ENCODE measurements at regions not wholly inside any gene's neighbourhood (a gene's known extent, or its start where the extent isn't known, plus 50 kb on each side); places are given as distances from the start of the nearest gene placed in this dataset.

GRCh38 chr9:26748449-26749058 lies 144.0 kb downstream of the CAAP1 start:
- no peak for DNase-seq (ENCODE audit: low read depth)
- no peak overlapping the region for H3K4me3 ChIP-seq (ENCODE audit: low read depth, low read length)
- TF ChIP-seq MYC (IDR thresholded peaks at IDR 0.05; ENCODE audit: low read depth, low read length), result no peak
- no peak for TF ChIP-seq CTCF (IDR thresholded peaks at IDR 0.05; ENCODE audit: low read depth, low read length)
- TF ChIP-seq, protein P1, sequence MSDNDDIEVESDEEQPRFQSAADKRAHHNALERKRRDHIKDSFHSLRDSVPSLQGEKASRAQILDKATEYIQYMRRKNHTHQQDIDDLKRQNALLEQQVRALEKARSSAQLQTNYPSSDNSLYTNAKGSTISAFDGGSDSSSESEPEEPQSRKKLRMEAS (IDR thresholded peaks at IDR 0.05; ENCODE audit: low read depth, low read length), result no peak
- TF ChIP-seq POLR2A (IDR thresholded peaks at IDR 0.05; ENCODE audit: extremely low read depth, insufficient read length), result no peak

GRCh38 chr9:26747611-26748010 lies 145.0 kb downstream of the CAAP1 start:
- TF ChIP-seq POLR2A (IDR thresholded peaks at IDR 0.05; ENCODE audit: extremely low read depth, insufficient read length), result no peak
- TF ChIP-seq CTCF (IDR thresholded peaks at IDR 0.05; ENCODE audit: low read depth, low read length), result no peak
- no peak for TF ChIP-seq MYC (IDR thresholded peaks at IDR 0.05; ENCODE audit: low read depth, low read length)
- TF ChIP-seq, protein P1 (IDR thresholded peaks at IDR 0.05; ENCODE audit: low read depth, low read length), result no peak
- no peak overlapping the region for H3K4me3 ChIP-seq (ENCODE audit: low read depth, low read length)
- no peak for DNase-seq (ENCODE audit: low read depth)

DNA sequence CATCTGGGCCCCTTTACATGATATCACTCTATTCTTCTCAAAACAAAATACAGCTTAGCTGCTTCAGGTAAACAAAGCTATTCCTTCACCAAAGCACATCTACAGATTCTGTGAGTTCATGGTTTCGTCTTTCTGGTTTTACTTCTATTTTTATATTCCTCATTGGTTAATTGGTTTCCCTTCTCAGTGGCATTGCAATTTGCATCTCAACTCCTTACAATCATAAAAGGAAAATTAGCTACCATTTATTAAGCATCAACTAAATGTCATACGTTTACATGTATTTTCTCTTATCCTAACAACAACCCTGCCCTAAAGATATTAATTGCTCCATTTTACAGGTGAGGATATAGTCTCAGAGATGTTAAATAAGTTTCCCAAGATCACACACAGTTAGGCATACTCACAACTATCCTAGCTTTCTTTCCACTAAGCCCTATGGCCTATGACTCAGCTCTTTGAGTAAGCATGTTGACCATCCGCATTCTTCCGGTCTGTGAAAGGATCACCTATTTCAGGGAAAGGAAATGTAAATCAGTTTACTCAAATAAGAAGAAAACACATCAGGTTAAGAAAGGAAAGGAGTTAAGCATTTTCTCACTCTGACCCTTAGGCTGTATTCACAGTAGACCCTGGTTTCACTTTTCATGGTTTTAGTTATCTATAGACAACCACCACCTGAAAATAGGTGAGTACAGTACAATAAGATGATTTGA lies 146.1 kb downstream of the CAAP1 start:
- TF ChIP-seq POLR2A (IDR thresholded peaks at IDR 0.05; ENCODE audit: extremely low read depth, insufficient read length) (no peak), MYC (IDR thresholded peaks at IDR 0.05; ENCODE audit: low read depth, low read length) (no peak), CTCF (IDR thresholded peaks at IDR 0.05; ENCODE audit: low read depth, low read length) (no peak)
- TF ChIP-seq, protein P1 (IDR thresholded peaks at IDR 0.05; ENCODE audit: low read depth, low read length), result no peak
- H3K4me3 ChIP-seq (ENCODE audit: low read depth, low read length), result no peak overlapping the region
- DNase-seq (ENCODE audit: low read depth), result no peak

DNA sequence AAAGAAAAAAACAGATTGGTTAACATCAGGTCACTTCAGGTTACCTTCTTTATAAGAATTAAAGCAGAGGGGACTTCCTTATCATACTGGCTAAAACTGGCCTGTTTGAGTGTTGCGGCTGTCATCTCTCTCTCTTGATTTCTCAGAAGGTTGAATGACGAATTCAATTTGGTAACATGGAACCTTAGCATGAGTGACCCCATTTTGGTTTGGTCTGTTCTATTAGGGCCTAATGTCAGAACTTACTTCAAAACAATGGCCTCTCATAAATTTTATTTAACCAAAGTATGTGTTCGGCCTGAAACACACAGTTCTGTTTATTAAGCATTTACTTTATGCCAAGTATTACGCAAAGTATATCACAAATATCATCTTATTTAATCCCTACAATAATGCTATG lies 147.5 kb downstream of the CAAP1 start:
- no peak overlapping the region for H3K4me3 ChIP-seq (ENCODE audit: low read depth, low read length)
- no peak for DNase-seq (ENCODE audit: low read depth)
- TF ChIP-seq, protein P1 (IDR thresholded peaks at IDR 0.05; ENCODE audit: low read depth, low read length), result no peak
- TF ChIP-seq MYC (IDR thresholded peaks at IDR 0.05; ENCODE audit: low read depth, low read length) (no peak), POLR2A (IDR thresholded peaks at IDR 0.05; ENCODE audit: extremely low read depth, insufficient read length) (no peak), CTCF (IDR thresholded peaks at IDR 0.05; ENCODE audit: low read depth, low read length) (no peak)

- H3K4me3 ChIP-seq (ENCODE audit: low read depth, low read length), result no peak overlapping the region
- DNase-seq (ENCODE audit: low read depth), result peak; percentile 1
- TF ChIP-seq POLR2A (IDR thresholded peaks at IDR 0.05; ENCODE audit: extremely low read depth, insufficient read length) (no peak), CTCF (IDR thresholded peaks at IDR 0.05; ENCODE audit: low read depth, low read length) (no peak), MYC (IDR thresholded peaks at IDR 0.05; ENCODE audit: low read depth, low read length) (no peak)
- TF ChIP-seq, protein P1 (IDR thresholded peaks at IDR 0.05; ENCODE audit: low read depth, low read length), result no peak
Measured at GRCh38 chr9:26744191-26744965, 148.2 kb downstream of the CAAP1 start.
